ENCODE measurements at regions not wholly inside any gene's neighbourhood (a gene's known extent, or its start where the extent isn't known, plus 50 kb on each side); places are given as distances from the start of the nearest gene placed in this dataset.

DNA sequence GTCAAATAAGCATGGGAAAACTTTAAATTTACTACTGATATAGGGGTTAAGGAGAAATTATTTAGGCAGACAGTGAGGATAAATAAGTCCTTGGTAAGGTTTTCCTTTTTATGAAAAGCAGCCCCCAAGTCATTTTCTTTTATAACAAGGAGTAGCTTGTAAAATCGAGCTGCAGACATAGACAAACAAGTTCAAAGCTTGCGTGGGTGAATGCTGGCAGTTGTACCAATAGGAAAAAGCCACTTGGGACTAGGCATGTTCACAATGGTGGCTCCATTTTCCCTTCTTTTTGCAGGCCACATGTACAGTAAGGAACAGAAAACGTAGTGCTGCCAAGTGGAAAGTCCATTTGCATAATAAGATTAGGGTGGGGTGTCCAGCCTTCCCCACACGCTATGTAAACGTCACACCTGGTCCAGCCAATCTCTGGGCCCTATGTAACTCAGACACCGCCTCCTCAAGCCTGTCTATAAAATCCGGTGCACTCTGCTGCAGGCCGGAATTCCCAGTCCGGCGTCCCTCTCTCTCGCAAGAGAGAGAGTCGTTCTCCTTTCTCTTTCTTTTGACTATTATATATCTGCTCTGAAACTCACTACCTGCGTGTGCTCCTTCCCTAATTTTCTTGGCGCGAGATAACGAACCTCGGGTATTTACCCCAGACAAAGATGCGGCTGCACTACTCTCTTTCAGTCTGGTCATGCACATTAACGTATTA is 217.1 kb upstream of the MAN1A1 start:
- Histone ChIP-seq H2BK15ac (ENCODE audit: low read depth, low read length) (no peak overlapping the region), H3K23ac (ENCODE audit: insufficient read length, low read depth, low read length) (no peak overlapping the region), H3K4ac (ENCODE audit: low read depth, low read length) (no peak overlapping the region), H3K23me2 (ENCODE audit: insufficient read length, low read depth, low read length, poor library complexity, severe bottlenecking) (no peaks in the 10 kb centered on the region), H3K79me2 (ENCODE audit: insufficient read depth, low read length) (no peaks in the 10 kb centered on the region), H3K4me2 (ENCODE audit: insufficient read depth, insufficient read length, low read length) (no peak overlapping the region), H4K91ac (ENCODE audit: insufficient read length, low read depth, low read length) (no peak overlapping the region), H3K18ac (ENCODE audit: insufficient read length, low read depth, low read length) (no peak overlapping the region), H3K14ac (ENCODE audit: insufficient read depth, low read length) (no peak overlapping the region), H2AK5ac (ENCODE audit: insufficient read length, low read length) (no peak overlapping the region), H3K27me3 (ENCODE audit: insufficient read depth, low read length) (no peaks in the 10 kb centered on the region), H3K79me1 (ENCODE audit: insufficient read depth, low read depth, low read length, poor library complexity, severe bottlenecking) (no peaks in the 10 kb centered on the region), H4K20me1 (ENCODE audit: control insufficient read depth, insufficient read depth, insufficient read length) (no peaks in the 10 kb centered on the region), H3K4me1 (ENCODE audit: insufficient read depth, low read length) (no peaks in the 10 kb centered on the region), H3K9me3 (ENCODE audit: control insufficient read depth, low read depth, low read length) (no peaks in the 10 kb centered on the region), H2BK5ac (ENCODE audit: insufficient read length, low read length) (no peak overlapping the region), H2BK12ac (ENCODE audit: insufficient read length, low read depth, low read length) (no peak overlapping the region), H3K27ac (ENCODE audit: insufficient read length, low read depth, low read length) (no peak overlapping the region), H2BK20ac (ENCODE audit: low read depth, low read length, poor library complexity, severe bottlenecking) (no peak overlapping the region), H3T11ph (ENCODE audit: low read length) (no peak overlapping the region), H3K56ac (ENCODE audit: insufficient read length, low read depth, low read length) (no peak overlapping the region), H3K9ac (ENCODE audit: extremely low read depth, insufficient read length, low read length) (no peak overlapping the region), H4K5ac (ENCODE audit: insufficient read length, low read depth, low read length) (no peak overlapping the region), H2AFZ (ENCODE audit: low read length) (no peak overlapping the region), H2BK120ac (ENCODE audit: low read depth, low read length, poor library complexity, severe bottlenecking) (no peak overlapping the region), H4K8ac (replicated peaks; ENCODE audit: insufficient read length, low read depth, low read length) (no peak overlapping the region)
- Mint-ChIP-seq H3K36me3 (ENCODE audit: insufficient read depth in 1 of 3, low read depth in 3 of 3) (no peaks in the 10 kb centered on the region), H3K27me3 (ENCODE audit: low read depth) (peaks cover 7% of the 10 kb centered on the region), H3K4me1 (peaks cover 1 to 2% of the 10 kb centered on the region in 2 experiments; a peak in 2 of 4 replicates), H3K4me3 (no peak overlapping the region), H3K27ac (no peak overlapping the region), H3K9me3 (no peaks in the 10 kb centered on the region)
- WGBS (ENCODE audit: extremely low coverage, insufficient read length, low lambda C conversion rate): no CpG with 5 or more reads among the region's 19 CpGs
- DNase-seq: no peak
- TF ChIP-seq, protein P1, sequence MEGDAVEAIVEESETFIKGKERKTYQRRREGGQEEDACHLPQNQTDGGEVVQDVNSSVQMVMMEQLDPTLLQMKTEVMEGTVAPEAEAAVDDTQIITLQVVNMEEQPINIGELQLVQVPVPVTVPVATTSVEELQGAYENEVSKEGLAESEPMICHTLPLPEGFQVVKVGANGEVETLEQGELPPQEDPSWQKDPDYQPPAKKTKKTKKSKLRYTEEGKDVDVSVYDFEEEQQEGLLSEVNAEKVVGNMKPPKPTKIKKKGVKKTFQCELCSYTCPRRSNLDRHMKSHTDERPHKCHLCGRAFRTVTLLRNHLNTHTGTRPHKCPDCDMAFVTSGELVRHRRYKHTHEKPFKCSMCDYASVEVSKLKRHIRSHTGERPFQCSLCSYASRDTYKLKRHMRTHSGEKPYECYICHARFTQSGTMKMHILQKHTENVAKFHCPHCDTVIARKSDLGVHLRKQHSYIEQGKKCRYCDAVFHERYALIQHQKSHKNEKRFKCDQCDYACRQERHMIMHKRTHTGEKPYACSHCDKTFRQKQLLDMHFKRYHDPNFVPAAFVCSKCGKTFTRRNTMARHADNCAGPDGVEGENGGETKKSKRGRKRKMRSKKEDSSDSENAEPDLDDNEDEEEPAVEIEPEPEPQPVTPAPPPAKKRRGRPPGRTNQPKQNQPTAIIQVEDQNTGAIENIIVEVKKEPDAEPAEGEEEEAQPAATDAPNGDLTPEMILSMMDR (conservative IDR thresholded peaks at IDR 0.05): no peak

Measured in H9 (cell line).